Fibroblast of lung (primary cell): ENCODE measurements at regions not wholly inside any gene's neighbourhood (a gene's known extent, or its start where the extent isn't known, plus 50 kb on each side); places are given as distances from the start of the nearest gene placed in this dataset.

Experiments
- EZH2 ChIP-seq: IDR thresholded peaks from 2 replicates; pipeline ENCODE4 v1.5.1; 2012; ENCODE audit warnings: low read length, control low read depth, mild to moderate bottlenecking; ENCODE audit errors: missing control alignments
- TF ChIP-seq, protein P1 (sequence below), 2 donors: IDR thresholded peaks in 1 of 2; conservative IDR thresholded peaks in 1 of 2; 1 replicate in 1 of 2; 2 replicates in 1 of 2; pipeline ENCODE4 v1.5.1; 2011 to 2012; ENCODE audit warnings: low read length in 2 of 2, control low read depth in 1 of 2, inconsistent platforms in 1 of 2, low read depth in 1 of 2, mild to moderate bottlenecking in 1 of 2

DNA sequence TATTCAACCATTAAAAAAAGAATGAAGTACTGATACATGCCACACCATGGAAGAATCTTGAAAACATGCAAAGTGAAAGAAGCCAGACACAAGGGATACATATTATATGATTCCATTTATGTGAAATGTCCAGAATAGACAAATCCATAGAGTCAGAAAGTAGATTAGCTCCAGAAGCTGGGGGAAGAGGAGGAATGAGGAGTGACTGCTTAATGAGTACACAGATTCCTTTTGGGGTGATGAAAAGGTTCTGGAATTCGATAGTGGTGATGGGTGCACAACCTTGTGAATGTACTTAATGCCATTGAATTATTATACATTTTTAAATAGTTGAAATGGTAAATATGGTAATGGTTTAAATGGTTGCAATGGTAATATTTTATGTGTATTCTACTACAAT lies 90.6 kb upstream of the SPATA12 start:
- TF ChIP-seq, protein P1, sequence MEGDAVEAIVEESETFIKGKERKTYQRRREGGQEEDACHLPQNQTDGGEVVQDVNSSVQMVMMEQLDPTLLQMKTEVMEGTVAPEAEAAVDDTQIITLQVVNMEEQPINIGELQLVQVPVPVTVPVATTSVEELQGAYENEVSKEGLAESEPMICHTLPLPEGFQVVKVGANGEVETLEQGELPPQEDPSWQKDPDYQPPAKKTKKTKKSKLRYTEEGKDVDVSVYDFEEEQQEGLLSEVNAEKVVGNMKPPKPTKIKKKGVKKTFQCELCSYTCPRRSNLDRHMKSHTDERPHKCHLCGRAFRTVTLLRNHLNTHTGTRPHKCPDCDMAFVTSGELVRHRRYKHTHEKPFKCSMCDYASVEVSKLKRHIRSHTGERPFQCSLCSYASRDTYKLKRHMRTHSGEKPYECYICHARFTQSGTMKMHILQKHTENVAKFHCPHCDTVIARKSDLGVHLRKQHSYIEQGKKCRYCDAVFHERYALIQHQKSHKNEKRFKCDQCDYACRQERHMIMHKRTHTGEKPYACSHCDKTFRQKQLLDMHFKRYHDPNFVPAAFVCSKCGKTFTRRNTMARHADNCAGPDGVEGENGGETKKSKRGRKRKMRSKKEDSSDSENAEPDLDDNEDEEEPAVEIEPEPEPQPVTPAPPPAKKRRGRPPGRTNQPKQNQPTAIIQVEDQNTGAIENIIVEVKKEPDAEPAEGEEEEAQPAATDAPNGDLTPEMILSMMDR (conservative IDR thresholded peaks at IDR 0.05 in 1 of 2, IDR thresholded peaks at IDR 0.05 in 1 of 2; ENCODE audit: low read depth in 1 of 2, low read length in 2 of 2), result no peak
- no peak for TF ChIP-seq EZH2
